CD8-positive, alpha-beta memory T cell (primary cell): ENCODE measurements at regions not wholly inside any gene's neighbourhood (a gene's known extent, or its start where the extent isn't known, plus 50 kb on each side); places are given as distances from the start of the nearest gene placed in this dataset.

ENCODE experiments used
- CTCF ChIA-PET: fragments of 350-600 bp; sonication (Branson Sonifier 250); formaldehyde crosslinking; loops from one replicate; lab custom pipeline; 2021; ENCODE audit warnings: antibody characterized with exemption; lab: Charles Lee
- POLR2A ChIA-PET: fragments of 350-600 bp; sonication (Branson Sonifier 250); formaldehyde crosslinking; loops from one replicate; lab custom pipeline; 2021; ENCODE audit warnings: antibody characterized with exemption; lab: Charles Lee
- DNase-seq, 5 donors: peaks; one replicate each; pipeline versions ENCODE4 v3.0.0 to v3.0.0-alpha.2; 2020 to 2022; ENCODE audit warnings: mixed read lengths in 1 of 5
- H3K27ac ChIP-seq: one replicate; pipeline ENCODE4 v1.7.0; 2013; ENCODE audit warnings: low read depth, mild to moderate bottlenecking, low read length, moderate library complexity
- H3K27me3 ChIP-seq: 2 replicates; pipeline ENCODE4 v1.7.0; 2013; ENCODE audit warnings: low read length, mild to moderate bottlenecking; ENCODE audit not compliant: insufficient read depth, poor library complexity, severe bottlenecking
- H3K36me3 ChIP-seq: 2 replicates; pipeline ENCODE4 v1.7.0; 2013; ENCODE audit warnings: mild to moderate bottlenecking, low read length, moderate library complexity; ENCODE audit not compliant: insufficient read depth
- H3K4me1 ChIP-seq: 2 replicates; pipeline ENCODE4 v1.7.0; 2013; ENCODE audit warnings: mild to moderate bottlenecking, low read length, moderate library complexity; ENCODE audit not compliant: insufficient read depth
- H3K4me3 ChIP-seq: 2 replicates; pipeline ENCODE4 v1.7.0; 2013; ENCODE audit warnings: mild to moderate bottlenecking, low read length
- H3K9me3 ChIP-seq: 2 replicates; pipeline ENCODE4 v1.7.0; 2013; ENCODE audit warnings: mild to moderate bottlenecking, low read length
- H3K27ac Mint-ChIP-seq, 8 donors: one replicate each; pipeline ENCODE4 v1.8.0; 2020 to 2021; ENCODE audit warnings: mixed read lengths in 8 of 8, mild to moderate bottlenecking in 6 of 8, inconsistent platforms in 3 of 8, moderate library complexity in 3 of 8
- H3K27me3 Mint-ChIP-seq, 2 donors: one replicate each; pipeline ENCODE4 v1.8.0; 2020 to 2021; ENCODE audit warnings: mixed read lengths in 2 of 2, mild to moderate bottlenecking in 1 of 2, moderate library complexity in 1 of 2
- H3K36me3 Mint-ChIP-seq, 3 donors: one replicate each; pipeline ENCODE4 v1.8.0; 2020 to 2021; ENCODE audit warnings: mixed read lengths in 3 of 3, inconsistent platforms in 1 of 3, mild to moderate bottlenecking in 1 of 3
- H3K4me1 Mint-ChIP-seq, 3 donors: one replicate each; pipeline ENCODE4 v1.8.0; 2020 to 2021; ENCODE audit warnings: mixed read lengths in 3 of 3, inconsistent platforms in 1 of 3, mild to moderate bottlenecking in 1 of 3
- H3K4me3 Mint-ChIP-seq, 7 donors: one replicate each; pipeline ENCODE4 v1.8.0; 2020 to 2021; ENCODE audit warnings: mixed read lengths in 7 of 7, mild to moderate bottlenecking in 6 of 7, moderate library complexity in 4 of 7, inconsistent platforms in 2 of 7
- H3K9me3 Mint-ChIP-seq, 5 donors: one replicate each; pipeline ENCODE4 v1.8.0; 2020 to 2022; ENCODE audit warnings: mixed read lengths in 5 of 5, mild to moderate bottlenecking in 3 of 5, moderate library complexity in 2 of 5, inconsistent platforms in 1 of 5

DNA sequence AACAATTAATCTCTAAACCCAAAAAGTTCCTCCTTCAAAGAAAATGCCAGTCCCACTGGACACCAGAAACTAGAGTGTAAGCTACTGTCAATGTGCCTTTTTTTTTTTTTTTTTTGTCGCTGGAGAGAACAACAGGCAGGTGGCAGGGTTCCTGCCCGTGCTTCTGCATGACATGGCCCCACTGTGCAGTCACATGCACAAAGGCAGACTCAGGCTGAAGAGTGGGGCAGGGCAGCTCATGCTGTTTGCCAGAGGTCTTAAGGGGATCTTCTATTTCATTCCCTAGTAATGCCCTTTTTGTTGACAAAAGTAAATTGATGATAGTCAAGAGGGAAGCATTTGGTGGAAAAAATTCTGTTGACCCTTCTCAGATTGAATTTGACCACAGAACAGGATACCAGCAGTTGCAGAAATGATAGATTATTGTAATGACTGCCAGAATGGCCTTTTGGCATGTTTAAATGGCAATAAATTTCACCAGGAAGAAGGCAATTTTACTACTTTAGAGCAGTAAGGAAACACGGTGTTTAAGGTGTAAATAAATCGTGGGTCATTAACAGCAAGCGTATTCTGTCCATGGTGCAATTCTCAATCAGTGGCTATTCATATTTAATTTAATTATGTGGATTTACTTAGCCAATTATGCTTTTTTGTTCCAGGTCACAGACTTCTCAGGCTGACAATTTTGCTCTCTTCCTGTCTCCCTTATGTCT lies 80.9 kb downstream of the NKX6-1 start:
- no peak overlapping the region for H3K4me3 ChIP-seq
- Mint-ChIP-seq H3K4me3 (no peak overlapping the region), H3K27me3 (peaks cover 0 to 7% of the 10 kb centered on the region in 2 donors), H3K27ac (no peak overlapping the region), H3K9me3 (peaks cover 0 to 13% (median 2%) of the 10 kb centered on the region in 5 donors), H3K36me3 (no peaks in the 10 kb centered on the region), H3K4me1 (no peaks in the 10 kb centered on the region)
- no peak for DNase-seq
- no peaks in the 10 kb centered on the region for H3K27me3 ChIP-seq
- ChIA-PET CTCF (no interaction called here), POLR2A (no interaction called here)
- H3K36me3 ChIP-seq, result no peaks in the 10 kb centered on the region
- H3K27ac ChIP-seq, result no peak overlapping the region
- H3K4me1 ChIP-seq, result no peaks in the 10 kb centered on the region
- no peaks in the 10 kb centered on the region for H3K9me3 ChIP-seq

DNA sequence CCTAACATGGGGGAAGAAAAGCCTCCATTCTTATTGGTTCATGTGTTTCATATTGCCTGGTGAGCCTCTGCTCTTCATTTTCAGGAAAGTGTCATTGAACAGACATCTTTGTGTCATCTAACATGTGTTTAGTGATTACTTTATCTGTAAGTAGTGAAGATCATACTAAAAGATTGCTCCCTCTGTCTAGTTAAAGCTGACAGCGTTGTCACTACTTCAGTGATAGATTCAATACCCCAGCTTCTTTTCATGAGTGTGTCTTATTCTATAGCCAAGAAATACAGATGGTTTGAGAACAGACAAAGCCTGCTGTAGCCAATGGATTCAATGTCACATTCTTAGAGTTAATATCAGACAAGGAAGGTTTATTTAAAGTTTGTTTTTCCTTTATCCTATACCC lies 85.1 kb downstream of the NKX6-1 start:
- no peak overlapping the region for H3K4me3 Mint-ChIP-seq
- no peak for DNase-seq
- no peaks in the 10 kb centered on the region for H3K36me3 ChIP-seq
- peaks cover 0 to 4% (median 0%) of the 10 kb centered on the region in 5 donors for H3K9me3 Mint-ChIP-seq
- H3K4me1 ChIP-seq, result no peaks in the 10 kb centered on the region
- no peaks in the 10 kb centered on the region for H3K36me3 Mint-ChIP-seq
- no peak overlapping the region for H3K4me3 ChIP-seq
- H3K27ac ChIP-seq, result no peak overlapping the region
- no peaks in the 10 kb centered on the region for H3K9me3 ChIP-seq
- POLR2A ChIA-PET, result no interaction called here
- H3K27ac Mint-ChIP-seq, result no peak overlapping the region
- no peaks in the 10 kb centered on the region for H3K4me1 Mint-ChIP-seq
- H3K27me3 Mint-ChIP-seq, result peaks cover 0 to 9% of the 10 kb centered on the region in 2 donors
- CTCF ChIA-PET, result no interaction called here
- no peaks in the 10 kb centered on the region for H3K27me3 ChIP-seq

DNA sequence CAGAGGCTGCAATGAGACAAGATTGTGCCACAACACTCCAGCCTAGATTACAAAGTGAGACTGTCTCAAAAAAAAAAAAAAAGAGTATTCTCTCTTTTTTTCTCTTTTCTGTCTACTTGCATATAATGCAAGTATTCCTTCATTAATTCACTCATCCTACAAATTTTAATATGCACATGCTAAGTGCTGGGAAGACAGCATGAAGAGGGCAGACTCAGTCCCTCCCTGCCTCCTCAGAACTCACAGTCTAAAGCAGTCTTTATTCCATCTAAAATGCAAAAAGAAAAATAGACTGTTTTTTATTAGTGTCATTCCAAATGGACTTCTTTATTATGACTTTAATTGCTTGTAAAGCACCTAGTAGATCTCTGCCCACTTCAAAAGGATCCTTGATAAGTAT lies 85.6 kb downstream of the NKX6-1 start:
- DNase-seq, result no peak
- Histone ChIP-seq H3K36me3 (no peaks in the 10 kb centered on the region), H3K9me3 (no peaks in the 10 kb centered on the region), H3K27ac (no peak overlapping the region), H3K4me1 (no peaks in the 10 kb centered on the region), H3K27me3 (no peaks in the 10 kb centered on the region), H3K4me3 (no peak overlapping the region)
- Mint-ChIP-seq H3K4me1 (no peaks in the 10 kb centered on the region), H3K9me3 (peaks cover 0 to 4% (median 0%) of the 10 kb centered on the region in 5 donors), H3K27me3 (peaks cover 0 to 9% of the 10 kb centered on the region in 2 donors), H3K36me3 (no peaks in the 10 kb centered on the region), H3K4me3 (no peak overlapping the region), H3K27ac (no peak overlapping the region)
- CTCF ChIA-PET, result no interaction called here
- POLR2A ChIA-PET, result no interaction called here

DNA sequence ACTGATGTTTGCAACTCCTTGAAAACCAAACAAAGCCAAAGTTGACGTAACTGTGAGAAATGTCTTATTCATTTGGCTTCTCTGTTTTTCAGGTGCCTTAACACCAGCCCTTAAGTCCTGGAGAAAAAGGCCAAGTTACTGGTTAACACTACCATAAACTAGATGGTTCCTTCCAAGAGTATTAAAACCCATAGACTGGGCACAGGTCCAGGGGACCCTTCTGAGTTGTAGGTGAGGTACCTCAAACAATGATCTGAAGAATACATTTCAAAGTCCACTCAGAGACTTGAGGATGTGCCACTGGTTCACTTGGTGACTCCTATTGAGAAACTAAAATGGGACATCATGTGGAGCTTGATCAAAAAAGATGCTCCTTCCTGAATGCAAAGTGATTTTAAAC lies 87.0 kb downstream of the NKX6-1 start:
- no peak overlapping the region for H3K27ac ChIP-seq
- POLR2A ChIA-PET, result no interaction called here
- no peaks in the 10 kb centered on the region for H3K27me3 ChIP-seq
- CTCF ChIA-PET, result no interaction called here
- no peaks in the 10 kb centered on the region for H3K9me3 ChIP-seq
- no peaks in the 10 kb centered on the region for H3K36me3 ChIP-seq
- no peak for DNase-seq
- Mint-ChIP-seq H3K36me3 (no peaks in the 10 kb centered on the region), H3K27ac (no peak overlapping the region), H3K4me1 (no peaks in the 10 kb centered on the region), H3K4me3 (no peak overlapping the region), H3K27me3 (peaks cover 0 to 6% of the 10 kb centered on the region in 2 donors), H3K9me3 (peaks cover 0 to 4% (median 0%) of the 10 kb centered on the region in 5 donors)
- H3K4me3 ChIP-seq, result no peak overlapping the region
- H3K4me1 ChIP-seq, result no peaks in the 10 kb centered on the region

DNA sequence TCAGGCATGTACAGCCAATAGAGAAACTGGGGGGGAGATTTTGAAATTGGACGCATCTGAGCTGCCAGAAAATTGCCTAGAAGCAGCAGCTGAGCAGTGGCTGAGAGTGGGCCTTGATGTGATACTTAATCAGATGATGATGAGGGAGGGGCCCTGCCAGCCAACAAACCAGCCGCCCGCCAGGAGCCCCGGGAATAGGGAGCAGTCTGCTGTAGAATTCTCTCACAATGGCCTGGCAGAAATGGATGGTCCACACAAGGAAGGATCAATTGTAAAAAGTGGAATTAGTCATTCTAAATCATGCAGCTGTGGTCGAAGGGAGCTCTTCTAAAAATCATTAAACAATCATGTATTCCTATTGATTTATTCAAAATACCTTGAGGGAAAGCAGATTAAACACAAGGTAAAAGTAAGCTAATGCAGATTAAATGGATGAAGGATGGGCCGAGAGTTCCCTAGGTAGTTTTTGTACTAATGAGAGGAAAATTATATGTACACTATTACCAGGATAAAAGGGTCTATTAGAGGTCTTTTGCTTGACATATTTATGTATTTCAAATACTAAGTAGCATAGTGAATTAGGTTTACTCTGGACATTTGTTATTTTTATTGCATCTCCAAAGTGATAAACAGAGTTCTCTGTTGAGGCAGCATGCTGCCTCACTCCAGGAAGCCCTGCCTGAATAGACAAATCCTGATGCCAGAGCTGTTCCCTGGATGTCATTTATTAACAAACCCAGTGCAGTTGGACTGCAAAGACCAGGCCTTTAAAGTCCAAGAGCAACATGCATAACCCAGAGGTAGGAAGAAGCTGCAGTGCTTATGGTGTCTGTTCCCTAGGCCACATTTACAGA lies 91.3 kb downstream of the NKX6-1 start:
- Histone ChIP-seq H3K36me3 (no peaks in the 10 kb centered on the region), H3K9me3 (no peaks in the 10 kb centered on the region), H3K4me3 (no peak overlapping the region), H3K4me1 (no peaks in the 10 kb centered on the region), H3K27ac (no peak overlapping the region), H3K27me3 (no peaks in the 10 kb centered on the region)
- H3K27me3 Mint-ChIP-seq, result peaks cover 0 to 4% of the 10 kb centered on the region in 2 donors
- H3K4me1 Mint-ChIP-seq, result no peaks in the 10 kb centered on the region
- H3K4me3 Mint-ChIP-seq, result no peak overlapping the region
- ChIA-PET CTCF (no interaction called here), POLR2A (no interaction called here)
- no peaks in the 10 kb centered on the region for H3K36me3 Mint-ChIP-seq
- DNase-seq, result no peak
- H3K9me3 Mint-ChIP-seq, result peaks cover 0 to 4% (median 0%) of the 10 kb centered on the region in 5 donors
- H3K27ac Mint-ChIP-seq, result no peak overlapping the region

DNA sequence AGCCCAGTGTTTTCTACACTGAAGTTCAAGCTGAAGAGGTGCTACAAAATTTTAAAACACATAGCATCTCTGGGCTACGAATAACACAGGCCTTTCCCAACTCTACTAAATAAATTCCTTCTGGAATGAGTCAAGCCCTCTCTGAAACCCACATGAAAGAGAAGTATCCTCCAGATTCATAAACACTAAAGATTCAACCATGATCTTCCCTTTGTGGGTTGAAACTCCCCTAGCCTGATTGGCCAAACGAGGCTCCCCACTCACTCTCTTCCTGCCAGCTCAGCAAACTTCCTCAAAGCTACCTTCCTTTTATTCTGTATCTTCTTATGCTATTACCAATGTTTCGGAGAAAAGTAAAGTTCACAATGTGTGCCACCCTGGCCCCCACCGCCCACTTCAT lies 95.4 kb downstream of the NKX6-1 start:
- POLR2A ChIA-PET, result no interaction called here
- Histone ChIP-seq H3K9me3 (no peaks in the 10 kb centered on the region), H3K36me3 (no peaks in the 10 kb centered on the region), H3K4me3 (no peak overlapping the region), H3K4me1 (no peaks in the 10 kb centered on the region), H3K27me3 (no peaks in the 10 kb centered on the region), H3K27ac (no peak overlapping the region)
- CTCF ChIA-PET, result no interaction called here
- H3K27ac Mint-ChIP-seq, result no peak overlapping the region
- peaks cover 0 to 2% of the 10 kb centered on the region in 2 donors for H3K27me3 Mint-ChIP-seq
- no peaks in the 10 kb centered on the region for H3K4me1 Mint-ChIP-seq
- no peaks in the 10 kb centered on the region for H3K36me3 Mint-ChIP-seq
- peaks cover 0 to 2% (median 0%) of the 10 kb centered on the region in 5 donors for H3K9me3 Mint-ChIP-seq
- no peak overlapping the region for H3K4me3 Mint-ChIP-seq
- no peak for DNase-seq

DNA sequence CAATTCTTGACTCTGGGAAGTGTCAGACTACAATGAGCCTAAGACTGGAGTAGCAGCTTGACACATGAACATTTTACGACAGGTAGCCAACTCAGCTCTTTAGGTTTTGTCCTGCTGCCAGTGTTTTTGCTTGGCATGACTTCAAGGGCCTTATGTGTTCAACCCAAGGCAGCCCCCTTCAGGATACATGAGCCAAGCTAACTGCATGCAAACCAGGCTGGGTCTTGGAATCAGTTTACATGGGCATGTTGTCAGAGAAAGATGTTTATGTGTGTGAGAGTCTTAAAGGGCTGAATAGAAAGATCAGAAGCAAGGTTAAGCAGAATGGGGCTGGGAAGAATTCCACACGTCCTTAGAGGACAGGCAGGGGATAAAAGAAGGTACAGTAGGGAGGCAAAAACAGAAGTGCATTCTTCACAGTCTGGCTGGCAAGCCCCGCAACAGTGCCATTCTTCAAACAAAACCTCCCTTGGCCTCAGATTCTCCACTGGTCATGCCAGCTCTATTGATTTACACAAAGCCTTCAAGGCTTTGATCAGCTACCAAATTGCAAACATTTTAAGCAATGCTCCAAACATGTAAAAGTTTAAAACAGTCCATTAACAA lies 97.3 kb downstream of the NKX6-1 start:
- ChIA-PET POLR2A (no interaction called here), CTCF (no interaction called here)
- Histone ChIP-seq H3K9me3 (no peaks in the 10 kb centered on the region), H3K36me3 (no peaks in the 10 kb centered on the region), H3K4me1 (no peaks in the 10 kb centered on the region), H3K27me3 (no peaks in the 10 kb centered on the region), H3K27ac (no peak overlapping the region), H3K4me3 (no peak overlapping the region)
- H3K27ac Mint-ChIP-seq, result no peak overlapping the region
- no peaks in the 10 kb centered on the region for H3K4me1 Mint-ChIP-seq
- no peak overlapping the region for H3K4me3 Mint-ChIP-seq
- H3K27me3 Mint-ChIP-seq, result no peaks in the 10 kb centered on the region
- peaks cover 0 to 2% (median 0%) of the 10 kb centered on the region in 5 donors for H3K9me3 Mint-ChIP-seq
- no peak for DNase-seq
- H3K36me3 Mint-ChIP-seq, result no peaks in the 10 kb centered on the region

DNA sequence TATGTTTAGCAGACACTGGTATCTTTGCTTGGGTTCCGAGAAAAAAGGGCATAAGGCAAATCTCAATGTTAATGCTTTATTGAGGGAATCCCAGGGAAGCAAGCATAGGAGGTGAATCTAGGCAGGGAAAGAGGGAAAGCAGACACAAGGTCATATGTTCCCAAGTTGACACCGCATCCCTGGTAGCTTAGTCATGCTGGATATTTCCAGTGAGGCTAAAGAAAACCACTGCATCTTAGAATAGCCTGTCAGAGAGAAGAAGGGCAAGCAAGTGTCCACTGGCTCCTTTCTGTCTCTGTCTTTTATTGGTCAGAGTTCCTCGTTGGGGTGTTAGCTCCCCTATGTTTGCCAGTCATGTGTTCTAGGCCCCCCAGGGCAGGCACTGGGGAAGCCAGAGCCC lies 104.7 kb downstream of the NKX6-1 start:
- H3K27me3 ChIP-seq, result no peaks in the 10 kb centered on the region
- H3K36me3 ChIP-seq, result no peaks in the 10 kb centered on the region
- H3K4me1 Mint-ChIP-seq, result no peaks in the 10 kb centered on the region
- DNase-seq, result no peak
- peaks cover 0 to 5% (median 0%) of the 10 kb centered on the region in 5 donors for H3K9me3 Mint-ChIP-seq
- ChIA-PET CTCF (no interaction called here), POLR2A (no interaction called here)
- H3K27ac ChIP-seq, result no peak overlapping the region
- no peaks in the 10 kb centered on the region for H3K27me3 Mint-ChIP-seq
- no peaks in the 10 kb centered on the region for H3K9me3 ChIP-seq
- no peaks in the 10 kb centered on the region for H3K36me3 Mint-ChIP-seq
- no peak overlapping the region for H3K27ac Mint-ChIP-seq
- H3K4me3 ChIP-seq, result no peak overlapping the region
- H3K4me3 Mint-ChIP-seq, result no peak overlapping the region
- H3K4me1 ChIP-seq, result no peaks in the 10 kb centered on the region
